Vagina (tissue), 2 donors: ENCODE measurements at regions not wholly inside any gene's neighbourhood (a gene's known extent, or its start where the extent isn't known, plus 50 kb on each side); places are given as distances from the start of the nearest gene placed in this dataset.

Experiments used
- DNase-seq, 2 donors: peaks; one replicate each; pipeline ENCODE4 v3.0.0-alpha.2; 2017; ENCODE audit errors: extremely low spot score in 2 of 2
- H3K27ac ChIP-seq: fragments of 200-600 bp; sonication (generic); one replicate; pipeline ENCODE4 v1.5.1; 2019
- H3K27me3 ChIP-seq: fragments of 200-600 bp; sonication (generic); one replicate; pipeline ENCODE4 v1.5.1; 2019
- H3K36me3 ChIP-seq, 2 donors: fragments of 200-600 bp; sonication (generic); one replicate each; pipeline ENCODE4 v1.5.1; 2017 to 2019
- H3K4me1 ChIP-seq: fragments of 200-600 bp; sonication (generic); one replicate; pipeline ENCODE4 v1.5.1; 2019
- H3K4me3 ChIP-seq, 2 donors: fragments of 200-600 bp; sonication (generic); 1 replicate in 1 of 2; 2 replicates in 1 of 2; pipeline ENCODE4 v1.5.1; 2016 to 2019
- H3K9me3 ChIP-seq: fragments of 200-600 bp; sonication (generic); one replicate; pipeline ENCODE4 v1.5.1; 2019
- CTCF ChIP-seq, 3 experiments: fragments of 450-650 bp in 2 of 3; fragments of 200-600 bp in 1 of 3; sonication (generic) in 1 of 3; IDR thresholded peaks; one replicate each; pipeline ENCODE4 v1.5.1; 2017 to 2019; ENCODE audit warnings: antibody characterized with exemption in 3 of 3, mild to moderate bottlenecking in 2 of 3, moderate library complexity in 2 of 3
- POLR2A ChIP-seq, 2 donors: fragments of 450-650 bp; IDR thresholded peaks; one replicate each; pipeline ENCODE4 v1.6.1; 2017; ENCODE audit warnings: antibody characterized with exemption in 2 of 2, mild to moderate bottlenecking in 2 of 2, moderate library complexity in 2 of 2
- POLR2AphosphoS5 ChIP-seq, 2 donors: sonication (generic); formaldehyde crosslinking; IDR thresholded peaks; one replicate each; pipeline ENCODE4 v1.9.0; 2017; ENCODE audit warnings: antibody characterized with exemption in 2 of 2, mild to moderate bottlenecking in 2 of 2, low read depth in 1 of 2; ENCODE audit not compliant: insufficient read depth in 1 of 2
- intact Hi-C: fragments of 100-400 bp; cut with DNase I; formaldehyde crosslinking; loops from one replicate; pipeline ENCODE4 v1.15.1; 2023

GRCh38 chr6:4289770-4290320 is 154.5 kb upstream of the ECI2 start:
- Histone ChIP-seq H3K27me3 (no peaks in the 10 kb centered on the region), H3K4me1 (no peaks in the 10 kb centered on the region), H3K4me3 (no peak overlapping the region), H3K27ac (no peak overlapping the region), H3K9me3 (no peaks in the 10 kb centered on the region), H3K36me3 (no peaks in the 10 kb centered on the region)
- no peak for TF ChIP-seq POLR2A (IDR thresholded peaks at IDR 0.05)
- no peak for TF ChIP-seq CTCF (IDR thresholded peaks at IDR 0.05)
- no peak for TF ChIP-seq POLR2AphosphoS5 (IDR thresholded peaks at IDR 0.05; ENCODE audit: insufficient read depth in 1 of 2, low read depth in 1 of 2)
- no peak for DNase-seq
- intact Hi-C loops, result no loop called here

- Histone ChIP-seq H3K4me1 (no peaks in the 10 kb centered on the region), H3K27ac (no peak overlapping the region), H3K4me3 (no peak overlapping the region), H3K9me3 (no peaks in the 10 kb centered on the region), H3K27me3 (no peaks in the 10 kb centered on the region), H3K36me3 (no peaks in the 10 kb centered on the region)
- intact Hi-C loops, result no loop called here
- TF ChIP-seq POLR2A (IDR thresholded peaks at IDR 0.05), result no peak
- no peak for TF ChIP-seq POLR2AphosphoS5 (IDR thresholded peaks at IDR 0.05; ENCODE audit: insufficient read depth in 1 of 2, low read depth in 1 of 2)
- TF ChIP-seq CTCF (IDR thresholded peaks at IDR 0.05), result no peak
- no peak for DNase-seq
These were observed 152.5 kb upstream of the ECI2 start for GRCh38 chr6:4287811-4288244.

- H3K27ac ChIP-seq, result no peak overlapping the region
- H3K4me1 ChIP-seq, result peaks cover under 1% of the 10 kb centered on the region
- H3K36me3 ChIP-seq, result no peaks in the 10 kb centered on the region
- TF ChIP-seq POLR2AphosphoS5 (IDR thresholded peaks at IDR 0.05; ENCODE audit: insufficient read depth in 1 of 2, low read depth in 1 of 2) (no peak), POLR2A (IDR thresholded peaks at IDR 0.05) (no peak), CTCF (IDR thresholded peaks at IDR 0.05) (no peak)
- intact Hi-C loops, result no loop called here
- H3K27me3 ChIP-seq, result no peaks in the 10 kb centered on the region
- no peak for DNase-seq
- H3K9me3 ChIP-seq, result no peaks in the 10 kb centered on the region
- no peak overlapping the region for H3K4me3 ChIP-seq
These were observed 152.0 kb upstream of the ECI2 start for GRCh38 chr6:4287372-4287771.

GRCh38 chr6:4282926-4283325 is 147.6 kb upstream of the ECI2 start:
- no peak overlapping the region for H3K27ac ChIP-seq
- no peaks in the 10 kb centered on the region for H3K36me3 ChIP-seq
- intact Hi-C loops, result no loop called here
- no peak for DNase-seq
- TF ChIP-seq CTCF (IDR thresholded peaks at IDR 0.05) (no peak), POLR2A (IDR thresholded peaks at IDR 0.05) (no peak), POLR2AphosphoS5 (IDR thresholded peaks at IDR 0.05; ENCODE audit: insufficient read depth in 1 of 2, low read depth in 1 of 2) (no peak)
- no peak overlapping the region for H3K4me3 ChIP-seq
- no peaks in the 10 kb centered on the region for H3K27me3 ChIP-seq
- no peaks in the 10 kb centered on the region for H3K9me3 ChIP-seq
- peaks cover 17% of the 10 kb centered on the region for H3K4me1 ChIP-seq

- H3K27me3 ChIP-seq, result no peaks in the 10 kb centered on the region
- no peaks in the 10 kb centered on the region for H3K36me3 ChIP-seq
- DNase-seq, result no peak
- no peaks in the 10 kb centered on the region for H3K9me3 ChIP-seq
- intact Hi-C loops, result no loop called here
- TF ChIP-seq POLR2AphosphoS5 (IDR thresholded peaks at IDR 0.05; ENCODE audit: insufficient read depth in 1 of 2, low read depth in 1 of 2), result peak; percentile 44 to 53
- TF ChIP-seq CTCF (IDR thresholded peaks at IDR 0.05), result peak in 1 of 3 experiments; percentile 27
- no peak for TF ChIP-seq POLR2A (IDR thresholded peaks at IDR 0.05)
- H3K27ac ChIP-seq, result no peak overlapping the region
- H3K4me3 ChIP-seq, result peak overlapping the region; percentile 24 to 40
- H3K4me1 ChIP-seq, result peaks cover 17% of the 10 kb centered on the region
These were observed 146.2 kb upstream of the ECI2 start for GRCh38 chr6:4281341-4282293.
